DOHH2 (cell line): ENCODE measurements at regions not wholly inside any gene's neighbourhood (a gene's known extent, or its start where the extent isn't known, plus 50 kb on each side); places are given as distances from the start of the nearest gene placed in this dataset.

Experiments used
- H3F3A ChIP-seq: fragments of 200-600 bp; sonication (generic), shearing (Covaris generic); 2 replicates; pipeline ENCODE4 v1.6.0; 2016; ENCODE audit warnings: antibody characterized with exemption, mild to moderate bottlenecking; ENCODE audit not compliant: control insufficient read depth, insufficient read depth
- H3K27ac ChIP-seq: fragments of 200-600 bp; sonication (generic); 2 replicates; pipeline ENCODE4 v1.5.1; 2014; ENCODE audit warnings: low read depth, mild to moderate bottlenecking, low read length, moderate library complexity
- H3K27me3 ChIP-seq: fragments of 200-600 bp; sonication (generic); 2 replicates; pipeline ENCODE4 v1.6.1; 2014; ENCODE audit warnings: mild to moderate bottlenecking, low read length, mixed read lengths; ENCODE audit not compliant: control insufficient read depth
- H3K36me3 ChIP-seq: fragments of 200-600 bp; sonication (generic); 2 replicates; pipeline ENCODE4 v1.6.1; 2014; ENCODE audit warnings: mild to moderate bottlenecking, low read length, moderate library complexity, mixed read lengths; ENCODE audit not compliant: control insufficient read depth
- H3K4me1 ChIP-seq: fragments of 200-600 bp; sonication (generic); 2 replicates; pipeline ENCODE4 v1.6.1; 2014; ENCODE audit warnings: mild to moderate bottlenecking, low read length, mixed read lengths; ENCODE audit not compliant: control insufficient read depth
- H3K4me2 ChIP-seq: fragments of 200-600 bp; sonication (generic); 2 replicates; pipeline ENCODE4 v1.6.0; 2014; ENCODE audit warnings: mild to moderate bottlenecking, low read length, moderate library complexity
- H3K4me3 ChIP-seq: fragments of 200-600 bp; sonication (generic); 2 replicates; pipeline ENCODE4 v1.5.1; 2014; ENCODE audit warnings: mild to moderate bottlenecking, low read length, mixed read lengths
- H3K79me2 ChIP-seq: fragments of 200-600 bp; sonication (generic); 2 replicates; pipeline ENCODE4 v1.6.1; 2014; ENCODE audit warnings: mild to moderate bottlenecking, low read length, mixed read lengths; ENCODE audit not compliant: control insufficient read depth
- H3K9me2 ChIP-seq: fragments of 200-600 bp; sonication (generic); replicated peaks from 2 replicates; pipeline ENCODE4 v1.6.1; 2014; ENCODE audit warnings: mild to moderate bottlenecking, low read length, mixed read lengths; ENCODE audit not compliant: control insufficient read depth
- H3K9me3 ChIP-seq: fragments of 200-600 bp; sonication (generic); 2 replicates; pipeline ENCODE4 v1.6.1; 2014; ENCODE audit warnings: antibody characterized with exemption, low read length, mixed read lengths; ENCODE audit not compliant: control insufficient read depth, insufficient read depth
- H4K20me1 ChIP-seq: fragments of 200-600 bp; sonication (generic); 2 replicates; pipeline ENCODE4 v1.6.0; 2014; ENCODE audit warnings: low read depth, mild to moderate bottlenecking, antibody characterized with exemption, low read length, moderate library complexity; ENCODE audit not compliant: control insufficient read depth, insufficient read depth
- CTCF ChIP-seq: fragments of 200-600 bp; sonication (generic); IDR thresholded peaks from one replicate; pipeline ENCODE4 v1.5.1; 2014; ENCODE audit warnings: antibody characterized with exemption, mild to moderate bottlenecking, low read depth, low read length; ENCODE audit not compliant: poor library complexity, severe bottlenecking
- EZH2phosphoT487 ChIP-seq: fragments of 200-600 bp; sonication (generic); IDR thresholded peaks from 2 replicates; pipeline ENCODE4 v1.6.1; 2017; ENCODE audit warnings: borderline replicate concordance, mild to moderate bottlenecking, antibody characterized with exemption, low read length, moderate library complexity, mixed read lengths

GRCh38 chr3:104791331-104791730 lies 575.4 kb upstream of the ALCAM start:
- Histone ChIP-seq H3K4me3 (no peak overlapping the region), H4K20me1 (no peaks in the 10 kb centered on the region), H3F3A (no peaks in the 10 kb centered on the region), H3K27ac (no peak overlapping the region), H3K27me3 (no peaks in the 10 kb centered on the region), H3K36me3 (no peaks in the 10 kb centered on the region), H3K9me2 (no peaks in the 10 kb centered on the region), H3K4me1 (no peaks in the 10 kb centered on the region), H3K4me2 (no peak overlapping the region), H3K9me3 (no peaks in the 10 kb centered on the region), H3K79me2 (no peaks in the 10 kb centered on the region)
- TF ChIP-seq CTCF (no peak), EZH2phosphoT487 (no peak)

- Histone ChIP-seq H3K4me1 (no peaks in the 10 kb centered on the region), H3K9me3 (no peaks in the 10 kb centered on the region), H3K79me2 (no peaks in the 10 kb centered on the region), H3K27me3 (no peaks in the 10 kb centered on the region), H3K36me3 (no peaks in the 10 kb centered on the region), H3K4me3 (no peak overlapping the region), H3K9me2 (no peaks in the 10 kb centered on the region), H3K4me2 (no peak overlapping the region), H3K27ac (no peak overlapping the region), H3F3A (no peaks in the 10 kb centered on the region), H4K20me1 (no peaks in the 10 kb centered on the region)
- no peak for TF ChIP-seq CTCF
- no peak for TF ChIP-seq EZH2phosphoT487
Observed at GRCh38 chr3:104796556-104796955, 570.2 kb upstream of the ALCAM start.

GRCh38 chr3:104805042-104805441 lies 561.7 kb upstream of the ALCAM start:
- Histone ChIP-seq H3F3A (no peaks in the 10 kb centered on the region), H3K4me2 (no peak overlapping the region), H3K27me3 (no peaks in the 10 kb centered on the region), H3K4me1 (no peaks in the 10 kb centered on the region), H3K79me2 (no peaks in the 10 kb centered on the region), H3K9me2 (no peaks in the 10 kb centered on the region), H3K4me3 (no peak overlapping the region), H3K27ac (no peak overlapping the region), H3K36me3 (no peaks in the 10 kb centered on the region), H3K9me3 (no peaks in the 10 kb centered on the region), H4K20me1 (no peaks in the 10 kb centered on the region)
- TF ChIP-seq CTCF (no peak), EZH2phosphoT487 (no peak)

- no peaks in the 10 kb centered on the region for H3K9me2 ChIP-seq
- H3K27ac ChIP-seq: no peak overlapping the region
- no peak overlapping the region for H3K4me2 ChIP-seq
- H3K36me3 ChIP-seq: no peaks in the 10 kb centered on the region
- no peaks in the 10 kb centered on the region for H4K20me1 ChIP-seq
- no peak for TF ChIP-seq EZH2phosphoT487
- no peak for TF ChIP-seq CTCF
- H3K79me2 ChIP-seq: no peaks in the 10 kb centered on the region
- H3F3A ChIP-seq: no peaks in the 10 kb centered on the region
- no peaks in the 10 kb centered on the region for H3K9me3 ChIP-seq
- no peaks in the 10 kb centered on the region for H3K4me1 ChIP-seq
- H3K27me3 ChIP-seq: no peaks in the 10 kb centered on the region
- H3K4me3 ChIP-seq: no peak overlapping the region
Observed at GRCh38 chr3:104805508-104805907, 561.2 kb upstream of the ALCAM start.
